ENCODE measurements at regions not wholly inside any gene's neighbourhood (a gene's known extent, or its start where the extent isn't known, plus 50 kb on each side); places are given as distances from the start of the nearest gene placed in this dataset.

GRCh38 chr6:126127659-126128058 lies 141.3 kb downstream of the TRMT11 start:
- ChIA-PET POLR2A (no interaction called here), CTCF (no interaction called here)
- no peaks in the 10 kb centered on the region for H3K9me3 Mint-ChIP-seq
- H3K27ac Mint-ChIP-seq, result no peak overlapping the region
- TF ChIP-seq CTCF (IDR thresholded peaks at IDR 0.05), result no peak
- H3K4me3 Mint-ChIP-seq, result no peak overlapping the region
- H3K4me1 Mint-ChIP-seq (ENCODE audit: low read depth), result no peaks in the 10 kb centered on the region
- intact Hi-C loops (cut with micrococcal nuclease), result no loop called here
- ATAC-seq, result no peak
- peaks cover 2% of the 10 kb centered on the region for H3K36me3 Mint-ChIP-seq (ENCODE audit: low read depth)
- DNase-seq, result no peak
- H3K27me3 Mint-ChIP-seq, result no peaks in the 10 kb centered on the region

GRCh38 chr6:126131246-126131645 lies 144.9 kb downstream of the TRMT11 start:
- ChIA-PET POLR2A (no interaction called here), CTCF (interaction anchor here (1.3 kb wide), 1 partner anchor 12 kb away, joined by 3 read pairs; no protein-coding TSS in a partner anchor)
- ATAC-seq (no peak), DNase-seq (no peak)
- Mint-ChIP-seq H3K36me3 (ENCODE audit: low read depth) (peaks cover 2% of the 10 kb centered on the region), H3K27ac (no peak overlapping the region), H3K9me3 (no peaks in the 10 kb centered on the region), H3K4me1 (ENCODE audit: low read depth) (no peaks in the 10 kb centered on the region), H3K27me3 (no peaks in the 10 kb centered on the region), H3K4me3 (no peak overlapping the region)
- intact Hi-C loops (cut with micrococcal nuclease), result no loop called here
- TF ChIP-seq CTCF (IDR thresholded peaks at IDR 0.05), result no peak

DNA sequence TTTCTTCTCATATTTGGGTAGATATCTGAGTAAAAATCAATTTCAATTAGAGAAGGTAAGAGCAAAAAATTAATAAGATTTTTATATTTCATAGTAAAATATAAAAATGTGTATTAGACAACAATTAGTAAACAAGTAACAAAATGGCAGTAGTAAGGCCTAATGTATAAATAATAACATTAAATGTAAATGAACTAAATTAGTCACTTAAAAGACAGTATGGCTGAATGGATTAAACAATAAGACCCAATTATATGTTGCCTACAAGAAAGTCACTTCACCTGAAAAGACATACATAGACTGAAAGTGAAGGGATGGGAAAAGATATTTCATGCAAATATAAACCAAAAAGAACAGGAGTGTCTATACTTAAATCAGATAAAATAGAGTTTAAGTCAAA lies 147.6 kb downstream of the TRMT11 start:
- intact Hi-C loops (cut with micrococcal nuclease), result no loop called here
- ChIA-PET CTCF (no interaction called here), POLR2A (no interaction called here)
- DNase-seq, result no peak
- ATAC-seq, result no peak
- peaks cover 2% of the 10 kb centered on the region for H3K36me3 Mint-ChIP-seq (ENCODE audit: low read depth)
- H3K4me1 Mint-ChIP-seq (ENCODE audit: low read depth), result no peaks in the 10 kb centered on the region
- H3K27ac Mint-ChIP-seq, result no peak overlapping the region
- H3K9me3 Mint-ChIP-seq, result peaks cover 3% of the 10 kb centered on the region
- no peaks in the 10 kb centered on the region for H3K27me3 Mint-ChIP-seq
- H3K4me3 Mint-ChIP-seq, result no peak overlapping the region
- TF ChIP-seq CTCF (IDR thresholded peaks at IDR 0.05), result no peak

GRCh38 chr6:126134491-126134890 lies 148.2 kb downstream of the TRMT11 start:
- TF ChIP-seq CTCF (IDR thresholded peaks at IDR 0.05), result no peak
- Mint-ChIP-seq H3K27me3 (no peaks in the 10 kb centered on the region), H3K36me3 (ENCODE audit: low read depth) (peaks cover 2% of the 10 kb centered on the region), H3K4me1 (ENCODE audit: low read depth) (no peaks in the 10 kb centered on the region), H3K27ac (no peak overlapping the region), H3K4me3 (no peak overlapping the region), H3K9me3 (peaks cover 3% of the 10 kb centered on the region)
- intact Hi-C loops (cut with micrococcal nuclease), result no loop called here
- no peak for DNase-seq
- POLR2A ChIA-PET, result no interaction called here
- no peak for ATAC-seq
- CTCF ChIA-PET, result no interaction called here

- ChIA-PET CTCF (no interaction called here), POLR2A (no interaction called here)
- DNase-seq (no peak), ATAC-seq (no peak)
- Mint-ChIP-seq H3K27me3 (no peaks in the 10 kb centered on the region), H3K9me3 (peaks cover 3% of the 10 kb centered on the region), H3K4me1 (ENCODE audit: low read depth) (no peaks in the 10 kb centered on the region), H3K36me3 (ENCODE audit: low read depth) (no peaks in the 10 kb centered on the region), H3K27ac (no peak overlapping the region), H3K4me3 (no peak overlapping the region)
- no peak for TF ChIP-seq CTCF (IDR thresholded peaks at IDR 0.05)
- intact Hi-C loops (cut with micrococcal nuclease), result no loop called here
Measured at GRCh38 chr6:126140015-126140414, 153.7 kb downstream of the TRMT11 start.

Data from activated CD8-positive, alpha-beta T cell treated with anti-CD3 and anti-CD28 coated beads for 36 hours (primary cell).